GM12872 (cell line): ENCODE measurements at regions not wholly inside any gene's neighbourhood (a gene's known extent, or its start where the extent isn't known, plus 50 kb on each side); places are given as distances from the start of the nearest gene placed in this dataset.

ENCODE experiments used
- CTCF ChIP-seq: IDR thresholded peaks from 3 replicates; pipeline ENCODE4 v1.5.1; 2011; ENCODE audit warnings: low read depth, mild to moderate bottlenecking, low read length, moderate library complexity; ENCODE audit not compliant: insufficient read depth

- no peak for TF ChIP-seq CTCF
Observed at GRCh38 chr4:144223661-144224060, 83.1 kb upstream of the GYPA start.

GRCh38 chr4:144259285-144259684, 118.8 kb upstream of the GYPA start:
- TF ChIP-seq CTCF, result no peak

GRCh38 chr4:144267084-144267483, 126.6 kb upstream of the GYPA start:
- TF ChIP-seq CTCF, result no peak

- TF ChIP-seq CTCF, result no peak
Observed at GRCh38 chr4:144280688-144281087, 140.2 kb upstream of the GYPA start.

- TF ChIP-seq CTCF, result no peak
Observed at GRCh38 chr4:144283526-144283925, 143.0 kb upstream of the GYPA start.

GRCh38 chr4:144284026-144284425, 143.5 kb upstream of the GYPA start:
- TF ChIP-seq CTCF, result no peak

GRCh38 chr4:144288011-144288903, 147.7 kb upstream of the GYPA start:
- TF ChIP-seq CTCF, result no peak
